Epithelial cell of proximal tubule (primary cell): ENCODE measurements at regions not wholly inside any gene's neighbourhood (a gene's known extent, or its start where the extent isn't known, plus 50 kb on each side); places are given as distances from the start of the nearest gene placed in this dataset.
"Not testable (repeated sequence)": the region's sequence is repeated elsewhere in the genome, so short reads cannot be mapped to it uniquely, and the experiment has no call there.

Experiments
- DNase-seq: peaks from one replicate; pipeline ENCODE4 v3.0.0-alpha.2; 2011; ENCODE audit warnings: low read depth
- H3K4me3 ChIP-seq: 2 replicates; pipeline ENCODE4 v1.5.1; 2011; ENCODE audit warnings: low read depth, mild to moderate bottlenecking, low read length
- CTCF ChIP-seq: conservative IDR thresholded peaks from 2 replicates; pipeline ENCODE4 v1.5.1; 2012; ENCODE audit warnings: low read depth, mild to moderate bottlenecking, low read length

- no peak for TF ChIP-seq CTCF
- no peak for DNase-seq
- H3K4me3 ChIP-seq: no peak overlapping the region
These were observed 438.2 kb downstream of the BCAT1 start for GRCh38 chr12:24510581-24511125.

GRCh38 chr12:24507827-24508226, 441.1 kb downstream of the BCAT1 start:
- no peak for DNase-seq
- no peak overlapping the region for H3K4me3 ChIP-seq
- TF ChIP-seq CTCF: no peak

- H3K4me3 ChIP-seq: no peak overlapping the region
These were observed 443.4 kb downstream of the BCAT1 start for GRCh38 chr12:24505366-24506015.

GRCh38 chr12:24503477-24503876, 445.4 kb downstream of the BCAT1 start:
- DNase-seq, H3K4me3 ChIP-seq: not testable (repeated sequence)

More at GRCh38 chr12:24505366-24506015, 443.4 kb downstream of the BCAT1 start:
- no peak for TF ChIP-seq CTCF
- DNase-seq: no peak

GRCh38 chr12:24500831-24501230, 448.1 kb downstream of the BCAT1 start:
- no peak for DNase-seq
- H3K4me3 ChIP-seq: no peak overlapping the region
- TF ChIP-seq CTCF: no peak

- H3K4me3 ChIP-seq: no peak overlapping the region
- no peak for DNase-seq
- no peak for TF ChIP-seq CTCF
These were observed 448.5 kb downstream of the BCAT1 start for GRCh38 chr12:24500421-24500820.

- no peak for TF ChIP-seq CTCF
- no peak for DNase-seq
- no peak overlapping the region for H3K4me3 ChIP-seq
These were observed 449.5 kb downstream of the BCAT1 start for GRCh38 chr12:24499151-24500146.
